Sigmoid colon (tissue), 4 donors: ENCODE measurements at regions not wholly inside any gene's neighbourhood (a gene's known extent, or its start where the extent isn't known, plus 50 kb on each side); places are given as distances from the start of the nearest gene placed in this dataset.

Source experiments
- EP300 ChIP-seq, 4 donors: sonication (generic); formaldehyde crosslinking; IDR thresholded peaks; one replicate each; pipeline ENCODE4 v1.6.1; 2017; ENCODE audit warnings: antibody characterized with exemption in 4 of 4
- POLR2AphosphoS5 ChIP-seq, 4 donors: sonication (generic); formaldehyde crosslinking; IDR thresholded peaks; one replicate each; pipeline ENCODE4 v1.6.1; 2017; ENCODE audit warnings: antibody characterized with exemption in 4 of 4
- TF ChIP-seq, protein P1 (sequence below), 4 experiments: fragments of 450-650 bp in 3 of 4; fragments of 200-600 bp in 1 of 4; IDR thresholded peaks; one replicate each; pipeline ENCODE4 v1.5.1; 2016 to 2019; ENCODE audit warnings: antibody characterized with exemption in 4 of 4, mild to moderate bottlenecking in 3 of 4, moderate library complexity in 2 of 4

DNA sequence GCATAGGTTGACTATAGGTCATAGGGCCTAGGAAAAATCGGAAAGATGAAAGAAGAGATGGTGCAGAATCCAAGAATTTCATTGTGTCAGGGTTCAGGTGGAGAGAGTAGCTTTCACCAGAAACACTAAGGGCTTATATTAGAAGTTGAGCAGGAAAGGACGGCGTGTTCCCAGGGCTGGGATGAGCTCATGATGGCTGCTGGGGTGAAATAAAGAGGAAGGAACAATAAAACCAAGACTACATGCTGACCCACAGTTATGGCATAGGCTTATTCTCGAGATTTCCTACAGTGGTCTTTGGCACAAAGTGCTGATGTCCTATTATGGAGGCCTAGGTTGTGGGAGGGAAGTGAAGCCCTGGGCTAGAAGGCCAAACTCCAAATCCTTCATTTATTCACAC lies 195.8 kb downstream of the PTEN start:
- TF ChIP-seq, protein P1, sequence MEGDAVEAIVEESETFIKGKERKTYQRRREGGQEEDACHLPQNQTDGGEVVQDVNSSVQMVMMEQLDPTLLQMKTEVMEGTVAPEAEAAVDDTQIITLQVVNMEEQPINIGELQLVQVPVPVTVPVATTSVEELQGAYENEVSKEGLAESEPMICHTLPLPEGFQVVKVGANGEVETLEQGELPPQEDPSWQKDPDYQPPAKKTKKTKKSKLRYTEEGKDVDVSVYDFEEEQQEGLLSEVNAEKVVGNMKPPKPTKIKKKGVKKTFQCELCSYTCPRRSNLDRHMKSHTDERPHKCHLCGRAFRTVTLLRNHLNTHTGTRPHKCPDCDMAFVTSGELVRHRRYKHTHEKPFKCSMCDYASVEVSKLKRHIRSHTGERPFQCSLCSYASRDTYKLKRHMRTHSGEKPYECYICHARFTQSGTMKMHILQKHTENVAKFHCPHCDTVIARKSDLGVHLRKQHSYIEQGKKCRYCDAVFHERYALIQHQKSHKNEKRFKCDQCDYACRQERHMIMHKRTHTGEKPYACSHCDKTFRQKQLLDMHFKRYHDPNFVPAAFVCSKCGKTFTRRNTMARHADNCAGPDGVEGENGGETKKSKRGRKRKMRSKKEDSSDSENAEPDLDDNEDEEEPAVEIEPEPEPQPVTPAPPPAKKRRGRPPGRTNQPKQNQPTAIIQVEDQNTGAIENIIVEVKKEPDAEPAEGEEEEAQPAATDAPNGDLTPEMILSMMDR (IDR thresholded peaks at IDR 0.05) = no peak
- TF ChIP-seq POLR2AphosphoS5 (IDR thresholded peaks at IDR 0.05) (no peak), EP300 (IDR thresholded peaks at IDR 0.05) (peak in 1 of 4 donors; percentile 12)
